SU-DHL-6 (cell line): ENCODE measurements at regions not wholly inside any gene's neighbourhood (a gene's known extent, or its start where the extent isn't known, plus 50 kb on each side); places are given as distances from the start of the nearest gene placed in this dataset.
"Not testable (repeated sequence)": the region's sequence is repeated elsewhere in the genome, so short reads cannot be mapped to it uniquely, and the experiment has no call there.

Experiments
- CTCF ChIP-seq: fragments of 200-600 bp; sonication (generic); IDR thresholded peaks from one replicate; pipeline ENCODE4 v1.5.1; 2017; ENCODE audit warnings: antibody characterized with exemption, mild to moderate bottlenecking, low read length, moderate library complexity; ENCODE audit not compliant: insufficient read depth, poor library complexity, severe bottlenecking
- EZH2phosphoT487 ChIP-seq: fragments of 200-600 bp; sonication (generic), shearing (Covaris generic); conservative IDR thresholded peaks from 2 replicates; pipeline ENCODE4 v1.6.1; 2018; ENCODE audit warnings: mild to moderate bottlenecking, antibody characterized with exemption, low read length, moderate library complexity, mixed read lengths

GRCh38 chr11:23484618-23485017 lies 624.3 kb upstream of the CCDC179 start:
- not testable (repeated sequence) for TF ChIP-seq CTCF, EZH2phosphoT487
